Activated CD4-positive, alpha-beta T cell treated with anti-CD3 and anti-CD28 coated beads, Interleukin-2, amount 50 U/mL, for 48 hours (primary cell): ENCODE measurements at regions not wholly inside any gene's neighbourhood (a gene's known extent, or its start where the extent isn't known, plus 50 kb on each side); places are given as distances from the start of the nearest gene placed in this dataset.
A peak's percentile ranks its signal among the peaks of the same experiment; 100 is the strongest.
"Not testable (repeated sequence)": the region's sequence is repeated elsewhere in the genome, so short reads cannot be mapped to it uniquely, and the experiment has no call there.

Experiments
- DNase-seq, 2 experiments: peaks; one replicate each; pipeline ENCODE4 v3.0.0-alpha.2; 2020

- peak in 1 of 2 experiments; percentile 7 for DNase-seq
These were observed 57.4 kb upstream of the PTCH1 start for GRCh38 chr9:95574176-95574575.

DNA sequence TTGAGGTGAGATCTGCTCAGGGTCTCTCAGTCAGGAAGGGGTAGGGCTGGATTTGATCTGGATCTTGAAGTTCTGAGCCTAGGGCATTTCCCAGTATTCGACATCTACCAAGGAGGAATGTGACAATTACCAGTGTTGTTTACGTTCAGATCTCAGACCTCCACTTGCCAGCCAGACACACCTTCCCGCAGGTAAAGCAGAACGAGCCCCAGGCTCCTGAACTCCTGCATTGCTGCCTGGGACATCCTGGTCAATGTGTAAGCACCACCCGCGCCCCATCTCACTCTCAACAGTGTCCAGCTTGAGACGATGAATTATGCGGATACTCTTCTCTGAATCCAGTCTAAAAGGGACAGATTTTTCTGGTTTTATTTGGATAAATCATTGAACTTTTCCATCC, 56.7 kb upstream of the PTCH1 start:
- DNase-seq = no peak

GRCh38 chr9:95572381-95573151, 55.8 kb upstream of the PTCH1 start:
- no peak for DNase-seq

GRCh38 chr9:95570646-95571045, 53.9 kb upstream of the PTCH1 start:
- no peak for DNase-seq

- no peak for DNase-seq
These were observed 53.4 kb upstream of the PTCH1 start for GRCh38 chr9:95570150-95570549.

DNA sequence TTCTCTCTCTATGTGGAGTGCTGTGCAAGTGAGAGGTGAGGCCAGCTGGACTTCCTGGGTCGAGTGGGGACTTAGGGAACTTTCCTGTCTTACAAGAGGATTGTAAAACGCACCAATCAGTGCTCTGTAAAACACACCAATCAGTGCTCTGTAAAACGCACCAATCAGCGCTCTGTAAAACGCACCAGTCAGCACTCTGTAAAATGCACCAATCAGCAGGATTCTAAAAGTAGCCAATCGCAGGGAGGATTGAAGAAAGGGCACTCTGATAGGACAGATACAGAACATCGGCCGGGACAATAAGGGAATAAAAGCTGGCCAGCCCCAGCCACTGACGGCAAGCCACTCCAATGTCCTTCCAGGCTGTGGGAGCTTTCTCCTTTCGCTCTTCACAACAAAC, 52.0 kb upstream of the PTCH1 start:
- not testable (repeated sequence) for DNase-seq
